ENCODE measurements at regions not wholly inside any gene's neighbourhood (a gene's known extent, or its start where the extent isn't known, plus 50 kb on each side); places are given as distances from the start of the nearest gene placed in this dataset.

GRCh38 chr12:3974883-3975282 is 101.7 kb upstream of the PARP11 start:
- ATAC-seq: no peak
- no peak for TF ChIP-seq OSR1 (CRISPR knock-in tag; IDR thresholded peaks at IDR 0.05)
- no peak for TF ChIP-seq ZNF8 (CRISPR knock-in tag; IDR thresholded peaks at IDR 0.05)
- TF ChIP-seq ARNTL (CRISPR knock-in tag; IDR thresholded peaks at IDR 0.05; ENCODE audit: borderline replicate concordance, low read depth): no peak
- TF ChIP-seq SNAI2 (CRISPR knock-in tag; IDR thresholded peaks at IDR 0.05): no peak
- no peak for TF ChIP-seq TSHZ2 (CRISPR knock-in tag; IDR thresholded peaks at IDR 0.05)
- TF ChIP-seq PPARA (CRISPR knock-in tag; IDR thresholded peaks at IDR 0.05; ENCODE audit: borderline replicate concordance): no peak
- no peak for TF ChIP-seq ZFP3 (CRISPR knock-in tag; IDR thresholded peaks at IDR 0.05)
- TF ChIP-seq PATZ1 (CRISPR knock-in tag; IDR thresholded peaks at IDR 0.05; ENCODE audit: borderline replicate concordance): no peak
- no peak for TF ChIP-seq CREB5 (CRISPR knock-in tag; IDR thresholded peaks at IDR 0.05; ENCODE audit: low read depth)
- no peak for TF ChIP-seq ZFP30 (CRISPR knock-in tag; IDR thresholded peaks at IDR 0.05)
- TF ChIP-seq CSRNP3 (CRISPR knock-in tag; IDR thresholded peaks at IDR 0.05): no peak
- TF ChIP-seq RARB (CRISPR knock-in tag; IDR thresholded peaks at IDR 0.05): no peak
- TF ChIP-seq CSDC2 (CRISPR knock-in tag; IDR thresholded peaks at IDR 0.05): no peak
- TF ChIP-seq TOX (CRISPR knock-in tag; IDR thresholded peaks at IDR 0.05; ENCODE audit: borderline replicate concordance): no peak
- no peak for TF ChIP-seq BACH2 (CRISPR knock-in tag; IDR thresholded peaks at IDR 0.05; ENCODE audit: borderline replicate concordance)
- no peak for TF ChIP-seq ZNF565 (CRISPR knock-in tag; conservative IDR thresholded peaks at IDR 0.05; ENCODE audit: low read depth)
- no peak for TF ChIP-seq POU6F1 (CRISPR knock-in tag; IDR thresholded peaks at IDR 0.05; ENCODE audit: borderline replicate concordance, low read depth)
- TF ChIP-seq ZC3H10 (CRISPR knock-in tag; IDR thresholded peaks at IDR 0.05): no peak

GRCh38 chr12:3973973-3974644 is 100.9 kb upstream of the PARP11 start:
- ATAC-seq: no peak
- TF ChIP-seq ISL1 (CRISPR knock-in tag; IDR thresholded peaks at IDR 0.05) (no peak), ESRRG (CRISPR knock-in tag; IDR thresholded peaks at IDR 0.05) (no peak), POU6F1 (CRISPR knock-in tag; IDR thresholded peaks at IDR 0.05; ENCODE audit: borderline replicate concordance, low read depth) (no peak), TSHZ2 (CRISPR knock-in tag; IDR thresholded peaks at IDR 0.05) (no peak)
